UCSD-AML1 (cell line): ENCODE measurements at regions not wholly inside any gene's neighbourhood (a gene's known extent, or its start where the extent isn't known, plus 50 kb on each side); places are given as distances from the start of the nearest gene placed in this dataset.
A peak's percentile ranks its signal among the peaks of the same experiment; 100 is the strongest.
"Not testable (repeated sequence)": the region's sequence is repeated elsewhere in the genome, so short reads cannot be mapped to it uniquely, and the experiment has no call there.

Experiments
- DNase-seq: peaks from one replicate; lab custom pipeline; 2025; ENCODE audit not compliant: unreplicated experiment; lab: John Stamatoyannopoulos, UW

- DNase-seq = no peak
Observed at GRCh38 chr7:65722361-65722792, 150.5 kb upstream of the VKORC1L1 start.

- not testable (repeated sequence) for DNase-seq
Observed at GRCh38 chr7:65727182-65727581, 145.7 kb upstream of the VKORC1L1 start.

GRCh38 chr7:65731129-65731528 is 141.7 kb upstream of the VKORC1L1 start:
- DNase-seq = no peak

GRCh38 chr7:65731562-65732035 is 141.3 kb upstream of the VKORC1L1 start:
- DNase-seq = no peak

- DNase-seq = no peak
Observed at GRCh38 chr7:65744406-65744805, 128.5 kb upstream of the VKORC1L1 start.

DNA sequence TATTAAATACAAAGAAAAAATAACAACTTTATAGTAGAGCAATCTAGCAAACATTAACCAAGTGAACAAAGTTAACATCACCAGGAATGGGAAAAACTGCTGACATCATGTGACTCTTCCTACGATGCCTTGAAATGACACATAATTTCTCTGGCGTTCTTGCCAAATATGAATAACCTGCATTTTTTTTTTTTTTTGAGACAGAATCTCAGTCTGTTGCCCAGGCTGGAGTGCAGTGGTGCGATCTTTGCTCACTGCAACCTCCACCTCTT is 126.5 kb upstream of the VKORC1L1 start:
- DNase-seq = no peak

GRCh38 chr7:65749039-65749438 is 123.8 kb upstream of the VKORC1L1 start:
- DNase-seq = no peak

- no peak for DNase-seq
Observed at GRCh38 chr7:65749518-65749917, 123.4 kb upstream of the VKORC1L1 start.

- DNase-seq = peak; percentile 83
Observed at GRCh38 chr7:65750511-65751344, 122.1 kb upstream of the VKORC1L1 start.

DNA sequence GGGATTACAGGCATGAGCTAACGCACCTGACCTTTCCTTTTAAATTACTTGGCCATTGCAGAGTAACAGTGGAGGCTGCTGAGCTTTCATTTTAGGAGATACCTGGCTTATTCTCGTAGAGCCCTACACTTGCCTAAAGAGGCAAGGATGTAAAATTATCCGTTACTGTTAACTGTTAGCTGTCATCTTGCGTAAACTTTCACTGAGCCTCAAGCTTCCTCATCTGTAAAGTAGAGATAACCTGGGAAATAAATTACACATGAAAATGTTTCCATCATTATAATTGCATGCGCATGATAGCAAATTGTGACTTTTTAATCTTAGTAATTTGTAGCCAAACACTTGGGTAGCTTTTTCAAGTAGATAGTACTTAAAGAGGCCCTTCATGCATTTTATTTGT is 118.8 kb upstream of the VKORC1L1 start:
- not testable (repeated sequence) for DNase-seq

- not testable (repeated sequence) for DNase-seq
Observed at GRCh38 chr7:65758991-65759390, 113.9 kb upstream of the VKORC1L1 start.

- not testable (repeated sequence) for DNase-seq
Observed at GRCh38 chr7:65762712-65763111, 110.2 kb upstream of the VKORC1L1 start.

GRCh38 chr7:65763114-65763513 is 109.8 kb upstream of the VKORC1L1 start:
- not testable (repeated sequence) for DNase-seq

GRCh38 chr7:65770473-65771225 is 102.2 kb upstream of the VKORC1L1 start:
- DNase-seq = peak; percentile 82

DNA sequence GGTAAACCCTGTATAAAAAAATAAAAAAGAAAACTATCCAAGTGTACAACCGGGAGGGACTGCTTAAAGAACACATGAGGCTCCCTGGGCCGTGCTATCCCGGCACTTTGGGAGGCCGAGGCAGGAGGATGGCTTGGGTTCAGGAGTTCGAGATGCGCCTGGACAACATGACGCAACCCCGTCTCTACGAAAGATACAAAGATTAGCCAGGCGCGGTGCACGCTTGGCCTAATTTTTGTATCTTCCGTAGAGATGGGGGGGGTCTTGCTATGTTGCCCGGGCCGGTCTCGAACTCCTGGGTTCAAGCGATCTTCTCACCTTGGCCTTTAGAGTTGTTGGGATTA is 101.7 kb upstream of the VKORC1L1 start:
- not testable (repeated sequence) for DNase-seq

DNA sequence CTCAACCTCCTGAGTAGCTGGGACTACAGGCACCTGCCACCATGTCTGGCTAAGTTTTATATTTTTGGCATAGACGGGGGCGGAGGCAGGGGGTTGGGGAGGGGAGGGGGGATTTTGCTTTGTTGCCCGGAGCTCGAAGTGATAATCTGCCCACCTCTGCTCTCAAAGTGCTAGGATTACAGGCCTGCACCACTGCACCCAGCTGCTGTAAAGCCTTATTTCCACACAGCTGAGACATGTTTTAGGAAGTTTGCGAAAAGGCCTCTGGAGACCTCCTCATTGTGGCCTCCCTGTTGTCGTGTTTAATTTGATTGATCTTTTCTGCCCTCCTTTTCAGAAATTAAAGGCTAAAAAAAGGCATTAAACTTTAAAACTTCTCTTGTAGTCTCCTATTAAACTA is 96.2 kb upstream of the VKORC1L1 start:
- not testable (repeated sequence) for DNase-seq

- not testable (repeated sequence) for DNase-seq
Observed at GRCh38 chr7:65789943-65790342, 82.9 kb upstream of the VKORC1L1 start.

GRCh38 chr7:65791788-65792187 is 81.1 kb upstream of the VKORC1L1 start:
- not testable (repeated sequence) for DNase-seq

DNA sequence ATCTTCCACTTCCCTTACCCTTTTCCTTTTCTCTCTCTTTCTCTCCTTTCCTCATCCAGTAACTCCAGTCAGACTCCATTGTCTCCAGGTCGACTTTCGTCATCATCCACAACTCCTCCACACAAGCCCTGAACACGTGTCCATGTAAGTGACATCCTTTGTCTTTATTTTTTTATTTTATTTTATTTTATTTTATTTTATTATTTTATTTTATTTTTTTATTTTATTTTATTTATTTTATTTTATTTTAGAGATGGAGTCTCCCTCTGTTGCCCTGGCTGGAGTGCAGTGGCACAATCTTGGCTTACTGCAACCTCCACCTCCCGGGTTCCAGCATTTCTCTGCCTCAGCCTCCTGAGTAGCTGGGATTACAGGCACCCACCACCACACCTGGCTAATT is 80.1 kb upstream of the VKORC1L1 start:
- DNase-seq = not testable (repeated sequence)

DNA sequence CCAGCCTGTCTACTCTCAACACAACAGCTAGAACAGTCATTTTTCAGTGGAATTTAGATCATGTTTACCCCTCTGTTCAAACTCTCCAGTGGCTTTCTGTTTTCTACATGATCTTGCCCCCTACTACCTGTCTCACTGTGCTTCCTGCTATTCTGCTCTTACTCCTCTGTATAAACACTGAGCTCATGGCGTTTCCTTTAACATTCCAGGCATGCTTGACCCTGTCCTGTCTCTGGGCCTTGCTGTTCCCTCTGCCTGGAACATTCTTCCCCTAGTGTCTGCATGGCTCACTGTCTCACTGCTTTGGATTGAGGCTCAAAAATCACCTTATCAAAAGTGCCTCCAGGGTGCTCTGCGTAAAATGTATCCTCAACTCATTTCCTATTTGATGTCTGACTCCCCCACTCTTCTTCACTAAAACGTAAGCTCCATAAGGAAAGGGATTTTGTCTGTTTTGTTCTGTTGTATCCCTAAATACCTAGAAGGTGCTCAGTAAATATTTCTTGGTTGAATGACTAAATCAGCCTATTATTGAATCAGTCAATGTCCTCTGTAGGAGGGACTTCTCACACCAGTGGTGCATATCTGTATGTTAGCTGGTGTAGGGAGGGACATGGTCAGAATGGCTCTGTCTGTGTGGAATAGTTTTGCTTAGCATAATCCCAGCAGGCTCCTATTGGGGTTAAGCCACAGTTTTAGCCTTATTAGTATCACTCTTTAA is 78.0 kb upstream of the VKORC1L1 start:
- DNase-seq = not testable (repeated sequence)

DNA sequence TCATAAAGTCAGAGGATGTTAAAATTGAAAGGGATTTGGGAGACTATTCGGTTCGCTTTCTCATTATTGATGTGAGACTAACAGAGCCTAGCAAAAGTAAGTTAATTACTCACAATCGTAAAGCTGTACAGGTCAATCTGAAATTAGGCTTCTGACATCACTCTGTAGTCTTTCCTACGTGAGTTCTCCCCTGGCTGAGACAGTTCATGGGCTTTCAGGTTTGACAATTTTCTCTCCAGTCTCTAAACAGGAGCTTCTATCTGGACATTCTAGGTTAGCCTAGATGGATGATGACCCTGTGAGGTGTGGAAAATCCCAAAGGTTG is 77.5 kb upstream of the VKORC1L1 start:
- DNase-seq = not testable (repeated sequence)

GRCh38 chr7:65796205-65796604 is 76.7 kb upstream of the VKORC1L1 start:
- DNase-seq = no peak
